Muscle layer of colon (tissue), 2 donors: ENCODE measurements at regions not wholly inside any gene's neighbourhood (a gene's known extent, or its start where the extent isn't known, plus 50 kb on each side); places are given as distances from the start of the nearest gene placed in this dataset.
"Not testable (repeated sequence)": the region's sequence is repeated elsewhere in the genome, so short reads cannot be mapped to it uniquely, and the experiment has no call there.

Experiments
- H3K27ac ChIP-seq: one replicate; pipeline ENCODE4 v1.7.0; 2013; ENCODE audit warnings: low read depth, mild to moderate bottlenecking, low read length, moderate library complexity
- H3K27me3 ChIP-seq, 2 donors: one replicate each; pipeline ENCODE4 v1.7.0; 2013; ENCODE audit warnings: low read length in 2 of 2, mild to moderate bottlenecking in 2 of 2; ENCODE audit not compliant: insufficient read depth in 2 of 2, control insufficient read depth in 1 of 2
- H3K36me3 ChIP-seq: one replicate; pipeline ENCODE4 v1.7.0; 2013; ENCODE audit warnings: mild to moderate bottlenecking, low read length; ENCODE audit not compliant: insufficient read depth
- H3K4me1 ChIP-seq: one replicate; pipeline ENCODE4 v1.7.0; 2013; ENCODE audit warnings: mild to moderate bottlenecking, low read length; ENCODE audit not compliant: insufficient read depth
- H3K4me3 ChIP-seq, 2 donors: one replicate each; pipeline ENCODE4 v1.7.0; 2013; ENCODE audit warnings: low read length in 2 of 2, low read depth in 1 of 2, mild to moderate bottlenecking in 1 of 2, moderate library complexity in 1 of 2
- H3K9ac ChIP-seq: one replicate; pipeline ENCODE4 v1.7.0; 2013; ENCODE audit warnings: low read length
- H3K9me3 ChIP-seq: one replicate; pipeline ENCODE4 v1.7.0; 2013; ENCODE audit warnings: mild to moderate bottlenecking, low read length
- donor health status: abdominal sarcoma.
- donor health status: Adenocarcinoma of cecum.

- H3K4me3 ChIP-seq: no peak overlapping the region
- no peaks in the 10 kb centered on the region for H3K9me3 ChIP-seq
- H3K27me3 ChIP-seq: no peaks in the 10 kb centered on the region
- no peaks in the 10 kb centered on the region for H3K36me3 ChIP-seq
- H3K9ac ChIP-seq: no peak overlapping the region
- no peak overlapping the region for H3K27ac ChIP-seq
- H3K4me1 ChIP-seq: no peaks in the 10 kb centered on the region
Measured at GRCh38 chr4:66956426-66956825, 588.9 kb downstream of the CENPC start.

DNA sequence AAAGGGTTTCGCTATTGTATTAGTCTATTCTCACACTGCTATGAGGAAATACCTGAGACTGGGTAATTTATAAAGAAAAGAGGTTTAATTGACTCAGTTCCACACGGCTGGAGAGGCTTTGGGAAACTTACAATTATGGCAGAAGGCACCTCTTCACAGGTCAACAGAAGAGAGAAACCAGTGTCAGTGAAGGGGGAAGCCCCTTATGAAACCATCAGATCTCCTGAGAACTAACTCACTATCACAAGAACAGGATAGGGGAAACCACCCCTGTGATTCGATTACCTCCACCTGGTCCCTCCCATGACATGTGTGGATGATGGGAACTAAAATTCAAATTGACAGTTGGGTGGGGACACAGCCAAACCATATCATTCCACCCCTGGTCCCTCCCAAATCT, 589.5 kb downstream of the CENPC start:
- no peaks in the 10 kb centered on the region for H3K9me3 ChIP-seq
- no peaks in the 10 kb centered on the region for H3K4me1 ChIP-seq
- H3K4me3 ChIP-seq: no peak overlapping the region
- no peaks in the 10 kb centered on the region for H3K27me3 ChIP-seq
- no peaks in the 10 kb centered on the region for H3K36me3 ChIP-seq
- H3K27ac ChIP-seq: no peak overlapping the region
- no peak overlapping the region for H3K9ac ChIP-seq

DNA sequence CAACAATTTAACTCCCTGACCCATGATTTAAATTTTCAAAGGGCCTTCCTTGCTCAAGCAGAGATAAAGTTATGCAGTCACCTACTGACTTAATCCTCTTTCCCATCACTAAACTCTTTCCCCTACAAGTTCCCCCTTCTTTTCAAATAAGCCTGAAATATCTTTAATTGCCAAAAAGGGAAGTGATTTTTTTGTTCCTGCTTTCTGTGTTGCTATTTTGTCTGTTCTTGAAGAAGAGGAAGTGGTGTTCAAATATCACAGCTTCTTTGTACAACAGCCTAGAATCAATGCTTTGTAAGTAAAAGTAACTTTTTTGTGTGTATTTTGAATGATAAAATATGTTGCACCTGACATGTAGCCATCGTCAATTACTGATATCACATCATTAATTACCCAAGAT, 595.9 kb downstream of the CENPC start:
- Histone ChIP-seq H3K27ac (no peak overlapping the region), H3K9ac (no peak overlapping the region), H3K27me3 (no peaks in the 10 kb centered on the region), H3K9me3 (no peaks in the 10 kb centered on the region), H3K36me3 (no peaks in the 10 kb centered on the region), H3K4me3 (no peak overlapping the region), H3K4me1 (no peaks in the 10 kb centered on the region)

- H3K4me1 ChIP-seq: no peaks in the 10 kb centered on the region
- H3K27ac ChIP-seq: no peak overlapping the region
- H3K9ac ChIP-seq: no peak overlapping the region
- H3K4me3 ChIP-seq: no peak overlapping the region
- H3K36me3 ChIP-seq: no peaks in the 10 kb centered on the region
- no peaks in the 10 kb centered on the region for H3K27me3 ChIP-seq
- H3K9me3 ChIP-seq: no peaks in the 10 kb centered on the region
Measured at GRCh38 chr4:66946761-66947160, 598.5 kb downstream of the CENPC start.

DNA sequence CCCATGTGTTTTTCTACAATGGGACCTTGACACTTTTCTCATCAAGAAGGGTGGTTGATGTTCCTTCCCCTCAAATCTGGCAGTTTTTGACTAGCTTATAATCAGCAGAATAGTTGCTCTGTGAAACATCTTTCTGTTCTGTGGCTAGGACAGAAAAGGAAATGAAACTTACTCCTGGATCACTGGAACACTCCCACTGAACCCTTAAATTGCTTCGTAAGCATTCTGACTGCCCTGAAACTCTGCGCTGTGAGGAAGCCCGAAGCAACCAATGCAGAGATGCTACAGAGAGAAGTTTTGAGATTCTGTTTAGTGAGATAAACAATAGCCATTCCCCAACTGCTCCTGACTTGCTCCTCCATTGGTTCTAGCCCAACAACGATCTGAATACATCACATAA, 602.2 kb downstream of the CENPC start:
- Histone ChIP-seq H3K27ac (no peak overlapping the region), H3K4me3 (no peak overlapping the region), H3K27me3 (no peaks in the 10 kb centered on the region), H3K36me3 (no peaks in the 10 kb centered on the region), H3K9ac (no peak overlapping the region), H3K9me3 (no peaks in the 10 kb centered on the region), H3K4me1 (no peaks in the 10 kb centered on the region)

- H3K4me3 ChIP-seq, H3K9ac ChIP-seq, H3K27me3 ChIP-seq, H3K9me3 ChIP-seq, H3K36me3 ChIP-seq, H3K4me1 ChIP-seq, H3K27ac ChIP-seq: not testable (repeated sequence)
Measured at GRCh38 chr4:66931981-66932380, 613.3 kb downstream of the CENPC start.

- Histone ChIP-seq H3K27me3 (no peaks in the 10 kb centered on the region), H3K27ac (no peak overlapping the region), H3K36me3 (no peaks in the 10 kb centered on the region), H3K4me3 (no peak overlapping the region), H3K9me3 (no peaks in the 10 kb centered on the region), H3K9ac (no peak overlapping the region), H3K4me1 (no peaks in the 10 kb centered on the region)
Measured at GRCh38 chr4:66930206-66930605, 615.1 kb downstream of the CENPC start.

- Histone ChIP-seq H3K27ac (no peak overlapping the region), H3K9me3 (no peaks in the 10 kb centered on the region), H3K4me1 (no peaks in the 10 kb centered on the region)
Measured at GRCh38 chr4:66929748-66930147, 615.6 kb downstream of the CENPC start.

DNA sequence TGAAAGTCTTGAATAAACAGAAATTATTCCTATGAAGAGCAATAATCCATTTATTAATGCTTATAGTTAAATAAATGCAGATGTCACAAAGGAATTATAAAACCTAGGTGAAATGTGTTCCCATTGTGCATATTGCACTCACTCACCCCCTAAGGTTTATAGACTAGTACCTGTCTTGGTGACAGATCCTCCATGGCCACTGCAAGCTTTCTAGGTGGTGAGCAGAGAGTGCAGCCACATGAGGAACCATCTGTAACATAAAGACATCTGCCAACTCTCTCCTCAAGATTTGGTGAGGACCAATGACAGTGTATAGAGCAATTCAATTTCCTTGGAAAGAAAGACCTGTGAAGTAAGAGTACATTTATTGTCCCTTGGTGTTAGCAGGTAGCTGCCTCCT, 616.4 kb downstream of the CENPC start:
- not testable (repeated sequence) for H3K4me3 ChIP-seq, H3K4me1 ChIP-seq, H3K9ac ChIP-seq, H3K27ac ChIP-seq, H3K9me3 ChIP-seq, H3K36me3 ChIP-seq, H3K27me3 ChIP-seq

More at GRCh38 chr4:66929748-66930147, 615.6 kb downstream of the CENPC start:
- Histone ChIP-seq H3K9ac (no peak overlapping the region), H3K36me3 (no peaks in the 10 kb centered on the region), H3K4me3 (no peak overlapping the region), H3K27me3 (no peaks in the 10 kb centered on the region)

DNA sequence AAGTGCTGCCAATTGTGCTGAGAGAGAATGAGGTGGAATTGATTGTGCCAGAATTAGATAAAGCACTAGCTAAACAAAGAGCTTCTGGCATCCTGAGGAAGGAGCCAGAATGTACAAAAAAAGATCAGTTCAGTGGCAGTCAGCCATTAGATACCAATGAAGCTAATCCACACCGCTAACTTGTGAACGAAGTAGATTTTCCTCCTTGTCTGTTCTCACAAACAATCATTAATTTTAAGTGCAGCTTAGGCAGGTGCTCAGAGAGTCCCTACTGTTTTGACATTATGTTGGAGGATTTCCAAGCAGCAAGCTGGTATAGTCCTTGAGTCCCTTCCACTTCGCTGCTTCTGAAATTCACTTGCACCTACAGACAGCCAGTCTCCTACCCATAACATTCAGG, 617.4 kb downstream of the CENPC start:
- H3K27me3 ChIP-seq: no peaks in the 10 kb centered on the region
- no peak overlapping the region for H3K9ac ChIP-seq
- H3K9me3 ChIP-seq: no peaks in the 10 kb centered on the region
- no peak overlapping the region for H3K4me3 ChIP-seq
- H3K36me3 ChIP-seq: no peaks in the 10 kb centered on the region
- H3K27ac ChIP-seq: no peak overlapping the region
- no peaks in the 10 kb centered on the region for H3K4me1 ChIP-seq

DNA sequence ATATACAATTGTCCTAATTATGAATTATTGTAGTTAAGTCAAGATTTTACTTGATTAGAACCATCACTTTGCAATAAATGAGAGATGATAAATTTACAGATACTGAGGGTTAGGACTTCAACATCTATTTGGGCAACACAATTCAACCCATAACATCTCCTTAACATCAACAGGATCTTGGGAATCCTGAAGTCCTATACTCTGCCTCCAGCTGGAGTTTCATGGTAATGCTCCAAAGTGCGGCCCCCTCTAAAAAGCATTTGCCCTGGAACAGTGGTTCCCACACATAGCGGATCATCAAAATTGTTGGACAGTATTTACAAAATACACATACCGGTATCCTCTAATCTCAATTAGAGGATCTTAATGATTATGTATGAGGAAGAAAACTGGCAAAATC, 618.6 kb downstream of the CENPC start:
- no peaks in the 10 kb centered on the region for H3K27me3 ChIP-seq
- H3K9ac ChIP-seq: no peak overlapping the region
- no peaks in the 10 kb centered on the region for H3K36me3 ChIP-seq
- H3K9me3 ChIP-seq: no peaks in the 10 kb centered on the region
- no peak overlapping the region for H3K4me3 ChIP-seq
- H3K4me1 ChIP-seq: no peaks in the 10 kb centered on the region
- H3K27ac ChIP-seq: no peak overlapping the region

DNA sequence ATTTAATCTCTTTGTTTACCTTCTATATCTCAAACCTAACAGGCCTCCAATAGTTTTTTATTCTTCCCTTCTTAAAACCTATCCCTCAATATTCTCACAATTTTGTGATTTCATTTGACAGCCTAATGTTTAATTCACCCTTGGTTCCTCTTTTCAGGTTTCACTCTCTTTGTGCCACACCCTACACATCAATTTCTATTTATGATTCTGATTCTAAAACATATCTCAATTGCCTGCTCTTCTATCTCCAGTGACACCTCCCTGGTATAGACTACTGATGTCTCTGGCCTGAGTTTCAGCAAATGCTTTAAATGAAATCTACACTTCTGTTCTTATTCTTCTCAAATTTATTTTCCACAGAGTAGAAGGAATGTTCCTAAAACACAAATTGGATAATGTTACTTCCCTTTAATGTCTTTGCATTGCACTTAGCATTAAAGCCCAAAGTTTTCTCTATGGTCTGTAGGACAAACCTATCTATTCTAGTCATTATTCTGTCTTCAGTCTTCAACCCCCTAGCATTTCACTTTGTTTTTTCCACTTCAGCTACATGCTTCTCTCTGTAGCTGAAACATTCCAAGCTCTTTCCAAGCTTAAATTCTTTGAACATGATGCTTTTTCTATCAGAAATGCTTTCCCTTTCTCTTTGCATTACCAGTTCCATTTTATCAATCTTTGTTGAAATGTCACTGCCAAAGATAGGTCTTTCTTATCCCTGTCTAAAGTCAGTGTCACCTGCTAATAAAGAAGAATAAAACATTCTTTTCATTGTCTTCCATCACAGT, 622.0 kb downstream of the CENPC start:
- Histone ChIP-seq H3K4me3 (no peak overlapping the region), H3K4me1 (no peaks in the 10 kb centered on the region), H3K9ac (no peak overlapping the region), H3K27me3 (no peaks in the 10 kb centered on the region), H3K36me3 (no peaks in the 10 kb centered on the region), H3K9me3 (no peaks in the 10 kb centered on the region), H3K27ac (no peak overlapping the region)
